ENCODE measurements at regions not wholly inside any gene's neighbourhood (a gene's known extent, or its start where the extent isn't known, plus 50 kb on each side); places are given as distances from the start of the nearest gene placed in this dataset.
"Not testable (repeated sequence)": the region's sequence is repeated elsewhere in the genome, so short reads cannot be mapped to it uniquely, and the experiment has no call there.

DNA sequence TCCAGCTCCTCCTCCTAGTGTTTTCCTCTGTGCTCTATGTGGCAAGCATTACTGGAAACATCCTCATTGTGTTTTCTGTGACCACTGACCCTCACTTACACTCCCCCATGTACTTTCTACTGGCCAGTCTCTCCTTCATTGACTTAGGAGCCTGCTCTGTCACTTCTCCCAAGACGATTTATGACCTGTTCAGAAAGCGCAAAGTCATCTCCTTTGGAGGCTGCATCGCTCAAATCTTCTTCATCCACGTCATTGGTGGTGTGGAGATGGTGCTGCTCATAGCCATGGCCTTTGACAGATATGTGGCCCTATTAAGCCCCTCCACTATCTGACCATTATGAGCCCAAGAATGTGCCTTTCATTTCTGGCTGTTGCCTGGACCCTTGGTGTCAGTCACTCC lies 64.0 kb downstream of the OR4F15 start:
- H3K36me3 ChIP-seq (ENCODE audit: insufficient read depth, low read length); H3K27me3 ChIP-seq (ENCODE audit: insufficient read depth, low read length, poor library complexity, severe bottlenecking); H3K4me1 ChIP-seq (ENCODE audit: insufficient read depth, low read length, poor library complexity, severe bottlenecking); H3K9me3 ChIP-seq (ENCODE audit: insufficient read depth, low read depth, low read length); H3K4me3 ChIP-seq (ENCODE audit: low read length, poor library complexity, severe bottlenecking); H3K9ac ChIP-seq (ENCODE audit: low read depth, low read length, poor library complexity, severe bottlenecking); H3K9me2 ChIP-seq (replicated peaks; ENCODE audit: low read depth, low read length); H3F3A ChIP-seq (ENCODE audit: low read depth); H3K79me2 ChIP-seq (ENCODE audit: insufficient read depth, low read length); H4K20me1 ChIP-seq (ENCODE audit: insufficient read depth, low read length, poor library complexity, severe bottlenecking); H2AFZ ChIP-seq (ENCODE audit: low read length); H3K4me2 ChIP-seq (ENCODE audit: low read depth, low read length, poor library complexity, severe bottlenecking): not testable (repeated sequence)

DNA sequence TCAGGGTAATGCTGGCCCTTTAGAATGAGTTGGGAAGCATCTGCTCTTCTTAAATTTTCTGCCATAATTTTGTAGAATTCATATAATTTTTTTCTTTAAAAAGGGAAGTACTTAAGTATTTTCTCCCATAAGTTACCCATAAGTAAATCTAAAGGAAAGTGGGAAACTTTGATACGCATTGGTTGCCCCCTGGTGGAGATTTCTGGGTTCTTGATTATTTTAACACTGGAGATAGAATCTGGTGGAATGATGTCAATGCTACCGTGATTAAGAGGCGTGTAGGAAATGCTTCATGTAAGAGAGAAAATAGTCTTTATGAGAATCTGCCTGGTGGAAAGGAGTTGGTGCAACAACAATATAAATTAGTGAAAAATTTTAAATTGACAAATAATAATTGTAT lies 65.6 kb downstream of the OR4F15 start:
- not testable (repeated sequence) for H2AFZ ChIP-seq (ENCODE audit: low read length); H3F3A ChIP-seq (ENCODE audit: low read depth); H3K9me2 ChIP-seq (replicated peaks; ENCODE audit: low read depth, low read length); H3K4me1 ChIP-seq (ENCODE audit: insufficient read depth, low read length, poor library complexity, severe bottlenecking); H3K9me3 ChIP-seq (ENCODE audit: insufficient read depth, low read depth, low read length); H3K4me3 ChIP-seq (ENCODE audit: low read length, poor library complexity, severe bottlenecking); H3K4me2 ChIP-seq (ENCODE audit: low read depth, low read length, poor library complexity, severe bottlenecking); H3K79me2 ChIP-seq (ENCODE audit: insufficient read depth, low read length); H3K9ac ChIP-seq (ENCODE audit: low read depth, low read length, poor library complexity, severe bottlenecking); H4K20me1 ChIP-seq (ENCODE audit: insufficient read depth, low read length, poor library complexity, severe bottlenecking); H3K36me3 ChIP-seq (ENCODE audit: insufficient read depth, low read length); H3K27me3 ChIP-seq (ENCODE audit: insufficient read depth, low read length, poor library complexity, severe bottlenecking)
- TF ChIP-seq, protein P1, sequence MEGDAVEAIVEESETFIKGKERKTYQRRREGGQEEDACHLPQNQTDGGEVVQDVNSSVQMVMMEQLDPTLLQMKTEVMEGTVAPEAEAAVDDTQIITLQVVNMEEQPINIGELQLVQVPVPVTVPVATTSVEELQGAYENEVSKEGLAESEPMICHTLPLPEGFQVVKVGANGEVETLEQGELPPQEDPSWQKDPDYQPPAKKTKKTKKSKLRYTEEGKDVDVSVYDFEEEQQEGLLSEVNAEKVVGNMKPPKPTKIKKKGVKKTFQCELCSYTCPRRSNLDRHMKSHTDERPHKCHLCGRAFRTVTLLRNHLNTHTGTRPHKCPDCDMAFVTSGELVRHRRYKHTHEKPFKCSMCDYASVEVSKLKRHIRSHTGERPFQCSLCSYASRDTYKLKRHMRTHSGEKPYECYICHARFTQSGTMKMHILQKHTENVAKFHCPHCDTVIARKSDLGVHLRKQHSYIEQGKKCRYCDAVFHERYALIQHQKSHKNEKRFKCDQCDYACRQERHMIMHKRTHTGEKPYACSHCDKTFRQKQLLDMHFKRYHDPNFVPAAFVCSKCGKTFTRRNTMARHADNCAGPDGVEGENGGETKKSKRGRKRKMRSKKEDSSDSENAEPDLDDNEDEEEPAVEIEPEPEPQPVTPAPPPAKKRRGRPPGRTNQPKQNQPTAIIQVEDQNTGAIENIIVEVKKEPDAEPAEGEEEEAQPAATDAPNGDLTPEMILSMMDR (conservative IDR thresholded peaks at IDR 0.05; ENCODE audit: low read length) = peak; percentile 39

DNA sequence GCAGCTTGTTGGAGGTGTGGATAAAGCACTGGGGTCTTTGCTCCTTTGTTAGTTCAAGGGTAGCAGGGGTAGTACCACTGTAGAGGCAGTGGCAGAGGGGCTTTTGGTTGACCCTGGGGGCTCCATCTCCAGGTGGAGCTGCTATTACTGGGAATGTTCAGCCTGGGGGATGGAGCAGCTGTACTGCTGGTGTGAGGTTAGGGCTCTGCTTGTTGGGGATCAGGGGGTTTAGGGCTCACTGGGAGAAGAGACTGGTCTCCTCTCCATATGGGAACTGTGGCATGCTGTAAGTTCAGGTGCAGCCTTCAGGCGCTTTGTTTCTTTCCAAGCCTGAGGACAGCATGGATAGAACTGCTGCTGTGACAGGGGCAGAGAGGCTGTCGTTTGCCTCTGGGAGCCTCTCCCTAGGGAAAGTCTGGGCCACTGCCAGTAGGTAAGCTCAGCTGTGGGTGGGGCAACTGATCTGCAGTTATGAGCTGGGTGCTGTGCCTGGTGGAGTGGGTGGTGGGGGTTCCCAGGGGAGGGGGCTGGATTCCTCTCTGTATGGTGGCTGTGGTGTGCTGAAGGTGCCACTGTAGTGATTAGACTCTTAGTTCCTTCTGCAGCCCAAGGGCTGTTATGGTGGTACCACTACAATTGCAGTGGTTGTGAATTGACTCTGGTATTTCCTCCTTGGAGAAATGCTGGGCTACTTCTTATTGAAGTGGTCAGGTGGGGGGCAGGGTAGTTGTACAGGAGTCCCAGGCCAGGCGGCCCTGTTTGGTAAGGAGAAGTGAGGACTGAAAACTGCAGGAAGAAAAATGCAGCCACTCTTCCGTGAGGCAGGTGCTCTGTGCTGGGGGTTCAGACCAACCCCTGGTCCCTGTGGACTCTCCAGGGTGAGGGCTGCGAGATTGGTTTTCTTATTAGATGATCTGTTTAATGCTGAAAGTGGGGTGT lies 100.6 kb downstream of the OR4F15 start:
- H3K27me3 ChIP-seq (ENCODE audit: insufficient read depth, low read length, poor library complexity, severe bottlenecking); H3K9me2 ChIP-seq (replicated peaks; ENCODE audit: low read depth, low read length); H3K9me3 ChIP-seq (ENCODE audit: insufficient read depth, low read depth, low read length); H2AFZ ChIP-seq (ENCODE audit: low read length); H3F3A ChIP-seq (ENCODE audit: low read depth); H3K4me3 ChIP-seq (ENCODE audit: low read length, poor library complexity, severe bottlenecking); H4K20me1 ChIP-seq (ENCODE audit: insufficient read depth, low read length, poor library complexity, severe bottlenecking); H3K9ac ChIP-seq (ENCODE audit: low read depth, low read length, poor library complexity, severe bottlenecking); H3K4me2 ChIP-seq (ENCODE audit: low read depth, low read length, poor library complexity, severe bottlenecking); H3K36me3 ChIP-seq (ENCODE audit: insufficient read depth, low read length); H3K79me2 ChIP-seq (ENCODE audit: insufficient read depth, low read length); H3K4me1 ChIP-seq (ENCODE audit: insufficient read depth, low read length, poor library complexity, severe bottlenecking): not testable (repeated sequence)

DNA sequence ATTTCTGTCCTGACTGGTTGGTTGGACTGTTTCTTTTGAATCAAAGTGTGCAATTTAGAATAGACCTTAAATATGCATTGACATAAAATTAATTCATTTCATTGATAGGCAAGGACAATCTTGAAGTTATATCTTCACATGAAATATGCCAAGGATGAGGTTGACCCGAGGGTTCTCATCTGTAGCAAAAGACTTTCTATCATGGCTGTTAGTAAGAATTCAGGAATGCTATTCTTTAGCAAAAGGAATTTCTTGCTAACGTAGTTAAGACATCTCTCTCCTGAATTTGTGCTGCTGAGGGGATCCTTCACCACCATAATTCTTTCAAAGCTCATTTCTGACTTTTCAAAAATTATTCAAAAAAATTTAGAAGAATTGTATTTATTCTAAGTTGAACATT lies 112.6 kb downstream of the OR4F15 start:
- not testable (repeated sequence) for H3K4me2 ChIP-seq (ENCODE audit: low read depth, low read length, poor library complexity, severe bottlenecking); H3K4me1 ChIP-seq (ENCODE audit: insufficient read depth, low read length, poor library complexity, severe bottlenecking); H3F3A ChIP-seq (ENCODE audit: low read depth); H3K27me3 ChIP-seq (ENCODE audit: insufficient read depth, low read length, poor library complexity, severe bottlenecking); H4K20me1 ChIP-seq (ENCODE audit: insufficient read depth, low read length, poor library complexity, severe bottlenecking); H3K9me3 ChIP-seq (ENCODE audit: insufficient read depth, low read depth, low read length); H3K79me2 ChIP-seq (ENCODE audit: insufficient read depth, low read length); H3K9me2 ChIP-seq (replicated peaks; ENCODE audit: low read depth, low read length); H3K9ac ChIP-seq (ENCODE audit: low read depth, low read length, poor library complexity, severe bottlenecking); H2AFZ ChIP-seq (ENCODE audit: low read length); H3K36me3 ChIP-seq (ENCODE audit: insufficient read depth, low read length); H3K4me3 ChIP-seq (ENCODE audit: low read length, poor library complexity, severe bottlenecking)

DNA sequence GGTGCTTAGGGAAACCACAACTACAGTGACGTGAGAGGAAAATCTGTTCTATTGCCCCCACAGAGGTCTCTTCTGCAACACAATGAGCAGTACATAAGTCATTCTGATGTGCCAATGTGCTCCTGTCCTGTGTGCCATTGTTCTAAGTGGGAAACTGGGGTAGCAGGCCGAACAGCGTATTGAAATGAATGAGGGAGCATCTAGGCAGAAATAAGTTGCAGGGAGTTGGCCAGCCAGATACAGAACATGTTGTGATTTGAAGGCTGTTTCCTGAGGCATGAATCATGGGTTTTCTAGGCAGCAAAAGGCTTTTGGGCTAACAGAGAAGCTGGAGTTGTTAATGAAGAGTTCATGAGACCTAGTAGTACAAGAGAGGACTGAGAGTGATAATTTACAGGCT lies 122.5 kb downstream of the OR4F15 start:
- H2AFZ ChIP-seq (ENCODE audit: low read length) = not testable (repeated sequence)

DNA sequence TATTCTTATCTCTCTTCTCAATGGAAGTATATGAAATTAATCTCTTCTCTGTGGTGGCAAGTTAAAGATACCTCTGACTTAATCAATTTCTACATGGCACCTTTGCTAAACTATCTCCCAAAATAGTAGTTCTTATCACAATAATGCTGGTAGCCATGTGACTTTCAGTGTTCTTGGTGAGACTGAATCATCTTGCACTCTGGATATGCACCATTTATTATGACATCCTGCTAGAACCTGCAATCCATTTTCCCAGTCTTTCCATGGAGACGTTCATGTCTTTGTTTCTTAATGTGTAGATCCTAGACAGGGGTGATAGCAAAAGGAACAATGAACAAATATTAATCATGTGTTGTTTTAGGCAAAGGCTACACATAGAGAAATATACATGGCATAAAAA lies 125.4 kb downstream of the OR4F15 start:
- H3K9me3 ChIP-seq (ENCODE audit: insufficient read depth, low read depth, low read length); H3K36me3 ChIP-seq (ENCODE audit: insufficient read depth, low read length); H3K4me3 ChIP-seq (ENCODE audit: low read length, poor library complexity, severe bottlenecking): not testable (repeated sequence)

More for the DNA sequence above, 122.5 kb downstream of the OR4F15 start:
- H3K4me2 ChIP-seq (ENCODE audit: low read depth, low read length, poor library complexity, severe bottlenecking); H3K36me3 ChIP-seq (ENCODE audit: insufficient read depth, low read length); H3K79me2 ChIP-seq (ENCODE audit: insufficient read depth, low read length); H3K4me3 ChIP-seq (ENCODE audit: low read length, poor library complexity, severe bottlenecking); H3K9ac ChIP-seq (ENCODE audit: low read depth, low read length, poor library complexity, severe bottlenecking); H3K4me1 ChIP-seq (ENCODE audit: insufficient read depth, low read length, poor library complexity, severe bottlenecking); H3K9me3 ChIP-seq (ENCODE audit: insufficient read depth, low read depth, low read length); H3K9me2 ChIP-seq (replicated peaks; ENCODE audit: low read depth, low read length); H3K27me3 ChIP-seq (ENCODE audit: insufficient read depth, low read length, poor library complexity, severe bottlenecking); H3F3A ChIP-seq (ENCODE audit: low read depth); H4K20me1 ChIP-seq (ENCODE audit: insufficient read depth, low read length, poor library complexity, severe bottlenecking): not testable (repeated sequence)

DNA sequence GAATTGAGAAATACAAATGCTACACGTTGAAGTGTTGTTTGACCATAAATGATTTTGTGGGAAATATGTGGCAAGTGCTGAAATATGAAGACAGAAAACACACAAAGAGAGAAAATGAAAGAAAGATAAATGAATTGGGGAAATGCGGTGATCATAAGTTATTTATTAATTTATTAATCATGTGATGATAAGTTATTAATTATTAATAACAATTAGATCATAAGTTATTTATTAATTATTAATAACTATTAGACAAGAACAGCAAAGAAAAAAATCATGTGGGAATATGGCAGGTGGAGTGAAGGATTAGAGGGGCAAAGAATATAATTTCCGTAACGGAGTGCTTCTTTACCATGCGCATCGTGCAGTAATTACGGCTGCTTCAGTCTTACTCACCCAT lies 126.6 kb downstream of the OR4F15 start:
- not testable (repeated sequence) for H3K9me2 ChIP-seq (replicated peaks; ENCODE audit: low read depth, low read length); H3K4me1 ChIP-seq (ENCODE audit: insufficient read depth, low read length, poor library complexity, severe bottlenecking); H3K9ac ChIP-seq (ENCODE audit: low read depth, low read length, poor library complexity, severe bottlenecking); H2AFZ ChIP-seq (ENCODE audit: low read length); H3K4me3 ChIP-seq (ENCODE audit: low read length, poor library complexity, severe bottlenecking); H4K20me1 ChIP-seq (ENCODE audit: insufficient read depth, low read length, poor library complexity, severe bottlenecking); H3F3A ChIP-seq (ENCODE audit: low read depth); H3K27me3 ChIP-seq (ENCODE audit: insufficient read depth, low read length, poor library complexity, severe bottlenecking); H3K9me3 ChIP-seq (ENCODE audit: insufficient read depth, low read depth, low read length); H3K79me2 ChIP-seq (ENCODE audit: insufficient read depth, low read length); H3K36me3 ChIP-seq (ENCODE audit: insufficient read depth, low read length); H3K4me2 ChIP-seq (ENCODE audit: low read depth, low read length, poor library complexity, severe bottlenecking)

More for the DNA sequence above, 125.4 kb downstream of the OR4F15 start:
- not testable (repeated sequence) for H2AFZ ChIP-seq (ENCODE audit: low read length); H3K4me2 ChIP-seq (ENCODE audit: low read depth, low read length, poor library complexity, severe bottlenecking); H4K20me1 ChIP-seq (ENCODE audit: insufficient read depth, low read length, poor library complexity, severe bottlenecking); H3F3A ChIP-seq (ENCODE audit: low read depth); H3K4me1 ChIP-seq (ENCODE audit: insufficient read depth, low read length, poor library complexity, severe bottlenecking); H3K79me2 ChIP-seq (ENCODE audit: insufficient read depth, low read length); H3K27me3 ChIP-seq (ENCODE audit: insufficient read depth, low read length, poor library complexity, severe bottlenecking); H3K9me2 ChIP-seq (replicated peaks; ENCODE audit: low read depth, low read length); H3K9ac ChIP-seq (ENCODE audit: low read depth, low read length, poor library complexity, severe bottlenecking)
